ENCODE measurements at regions not wholly inside any gene's neighbourhood (a gene's known extent, or its start where the extent isn't known, plus 50 kb on each side); places are given as distances from the start of the nearest gene placed in this dataset.
A peak's percentile ranks its signal among the peaks of the same experiment; 100 is the strongest.
"Not testable (repeated sequence)": the region's sequence is repeated elsewhere in the genome, so short reads cannot be mapped to it uniquely, and the experiment has no call there.

GRCh38 chr5:87121304-87122150, 146.2 kb upstream of the RASA1 start:
- Histone ChIP-seq H3K27ac (peak overlapping the region; percentile 99), H3K27me3 (no peaks in the 10 kb centered on the region), H3K4me3 (peak overlapping the region; percentile 10; the same call in 1 of the 2 replicates), H3K36me3 (no peaks in the 10 kb centered on the region), H3K9me3 (replicated peaks) (no peaks in the 10 kb centered on the region), H3K4me1 (peaks cover 51% of the 10 kb centered on the region)
- peak; percentile 47 to 78 for DNase-seq

- no peak for DNase-seq
- Histone ChIP-seq H3K27ac (peak overlapping the region; percentile 99), H3K36me3 (no peaks in the 10 kb centered on the region), H3K4me3 (no peak overlapping the region), H3K27me3 (no peaks in the 10 kb centered on the region), H3K9me3 (replicated peaks) (no peaks in the 10 kb centered on the region), H3K4me1 (peaks cover 51% of the 10 kb centered on the region)
These were observed 145.3 kb upstream of the RASA1 start for GRCh38 chr5:87122151-87122977.

DNA sequence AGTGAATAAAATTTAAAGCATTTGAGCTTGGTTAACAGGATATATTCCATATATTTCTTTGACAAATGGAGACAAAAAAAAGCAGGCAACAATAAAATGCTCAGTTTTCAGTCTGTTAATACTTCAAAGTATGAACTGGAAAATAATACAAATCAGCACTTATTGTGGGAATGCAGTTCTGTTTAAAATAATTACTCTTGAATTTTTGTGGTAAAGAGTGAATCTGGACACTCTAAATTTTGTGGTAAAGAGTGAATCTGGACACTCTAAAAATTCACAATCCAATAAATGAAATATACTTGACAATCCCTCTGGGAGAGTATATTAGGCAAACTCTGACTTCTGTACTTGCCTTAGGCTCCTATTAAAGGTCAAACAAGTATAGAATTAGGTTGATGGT, 141.9 kb upstream of the RASA1 start:
- Histone ChIP-seq H3K36me3 (no peaks in the 10 kb centered on the region), H3K27ac (no peak overlapping the region), H3K9me3 (replicated peaks) (no peaks in the 10 kb centered on the region), H3K4me1 (peaks cover 42% of the 10 kb centered on the region), H3K4me3 (no peak overlapping the region), H3K27me3 (no peaks in the 10 kb centered on the region)
- no peak for DNase-seq

GRCh38 chr5:87126869-87127268, 140.8 kb upstream of the RASA1 start:
- no peak for DNase-seq
- Histone ChIP-seq H3K27me3 (no peaks in the 10 kb centered on the region), H3K4me3 (no peak overlapping the region), H3K4me1 (peaks cover 31% of the 10 kb centered on the region), H3K9me3 (replicated peaks) (no peaks in the 10 kb centered on the region), H3K27ac (no peak overlapping the region), H3K36me3 (no peaks in the 10 kb centered on the region)

GRCh38 chr5:87127426-87127825, 140.3 kb upstream of the RASA1 start:
- DNase-seq: no peak
- peaks cover 26% of the 10 kb centered on the region for H3K4me1 ChIP-seq
- no peak overlapping the region for H3K27ac ChIP-seq

GRCh38 chr5:87127956-87128687, 139.6 kb upstream of the RASA1 start:
- H3K4me1 ChIP-seq: peaks cover 19% of the 10 kb centered on the region
- no peak overlapping the region for H3K27ac ChIP-seq
- no peaks in the 10 kb centered on the region for H3K36me3 ChIP-seq
- no peak overlapping the region for H3K4me3 ChIP-seq
- no peaks in the 10 kb centered on the region for H3K9me3 ChIP-seq (replicated peaks)
- DNase-seq: no peak
- H3K27me3 ChIP-seq: no peaks in the 10 kb centered on the region

More at GRCh38 chr5:87127426-87127825, 140.3 kb upstream of the RASA1 start:
- Histone ChIP-seq H3K36me3 (no peaks in the 10 kb centered on the region), H3K27me3 (no peaks in the 10 kb centered on the region), H3K4me3 (no peak overlapping the region), H3K9me3 (replicated peaks) (no peaks in the 10 kb centered on the region)

DNA sequence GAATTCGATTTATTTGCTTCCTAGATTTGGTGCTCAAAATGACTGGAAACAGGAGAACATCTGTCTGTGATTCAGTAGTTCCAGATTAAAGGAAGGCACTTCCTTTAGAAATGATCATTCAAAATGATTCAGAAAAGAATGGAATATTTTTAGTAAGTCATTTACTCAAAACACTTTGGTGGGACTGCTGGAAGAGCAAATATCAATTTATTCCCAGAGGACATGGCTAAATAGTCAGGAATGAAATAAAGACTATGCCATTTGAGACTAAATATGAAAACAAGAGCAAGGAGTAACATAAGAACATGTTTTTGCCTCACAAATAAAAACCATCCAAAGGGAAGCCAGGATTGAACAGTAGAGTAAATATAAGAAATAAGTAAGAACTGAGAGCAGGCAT, 138.6 kb upstream of the RASA1 start:
- DNase-seq: no peak
- Histone ChIP-seq H3K4me3 (no peak overlapping the region), H3K36me3 (no peaks in the 10 kb centered on the region), H3K9me3 (replicated peaks) (no peaks in the 10 kb centered on the region), H3K27ac (no peak overlapping the region), H3K4me1 (peaks cover 11% of the 10 kb centered on the region; the same call in 1 of the 2 replicates), H3K27me3 (no peaks in the 10 kb centered on the region)

DNA sequence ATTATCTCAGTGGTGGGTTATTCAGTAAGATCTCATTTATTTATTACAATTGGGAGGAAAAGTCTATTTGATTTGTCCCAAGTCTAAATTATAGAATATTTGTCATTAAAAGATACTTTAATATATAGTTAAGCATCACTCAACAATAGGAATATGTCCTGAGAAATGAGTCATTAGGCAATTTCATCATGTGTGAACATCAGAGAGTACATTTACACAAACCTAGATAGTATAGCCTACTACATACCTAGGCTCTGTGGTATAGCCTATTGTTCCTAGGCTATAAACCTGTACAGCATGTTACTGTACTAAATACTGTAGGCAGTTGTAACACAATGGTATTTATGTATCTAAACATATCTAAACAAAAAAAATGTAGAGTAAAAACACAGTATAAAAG, 135.0 kb upstream of the RASA1 start:
- H3K27me3 ChIP-seq: no peaks in the 10 kb centered on the region
- no peaks in the 10 kb centered on the region for H3K36me3 ChIP-seq
- H3K9me3 ChIP-seq (replicated peaks): no peaks in the 10 kb centered on the region
- H3K4me3 ChIP-seq: no peak overlapping the region
- H3K4me1 ChIP-seq: 0 out of 2 replicates have a peak, but pooled peaks cover 3% of the 10 kb centered on the region
- H3K27ac ChIP-seq: no peak overlapping the region
- no peak for DNase-seq

GRCh38 chr5:87134513-87134912, 133.2 kb upstream of the RASA1 start:
- not testable (repeated sequence) for H3K4me1 ChIP-seq; H3K27me3 ChIP-seq; H3K4me3 ChIP-seq; H3K9me3 ChIP-seq (replicated peaks); H3K27ac ChIP-seq; DNase-seq; H3K36me3 ChIP-seq

- DNase-seq: no peak
- Histone ChIP-seq H3K27ac (no peak overlapping the region), H3K4me1 (peaks cover 11% of the 10 kb centered on the region; the same call in 1 of the 2 replicates), H3K36me3 (no peaks in the 10 kb centered on the region), H3K9me3 (replicated peaks) (no peaks in the 10 kb centered on the region), H3K4me3 (no peak overlapping the region), H3K27me3 (no peaks in the 10 kb centered on the region)
These were observed 131.6 kb upstream of the RASA1 start for GRCh38 chr5:87136096-87136495.

GRCh38 chr5:87136733-87137132, 130.9 kb upstream of the RASA1 start:
- Histone ChIP-seq H3K27me3 (no peaks in the 10 kb centered on the region), H3K9me3 (replicated peaks) (no peaks in the 10 kb centered on the region), H3K4me1 (peaks cover 17% of the 10 kb centered on the region), H3K27ac (no peak overlapping the region), H3K4me3 (no peak overlapping the region), H3K36me3 (no peaks in the 10 kb centered on the region)
- DNase-seq: no peak

DNA sequence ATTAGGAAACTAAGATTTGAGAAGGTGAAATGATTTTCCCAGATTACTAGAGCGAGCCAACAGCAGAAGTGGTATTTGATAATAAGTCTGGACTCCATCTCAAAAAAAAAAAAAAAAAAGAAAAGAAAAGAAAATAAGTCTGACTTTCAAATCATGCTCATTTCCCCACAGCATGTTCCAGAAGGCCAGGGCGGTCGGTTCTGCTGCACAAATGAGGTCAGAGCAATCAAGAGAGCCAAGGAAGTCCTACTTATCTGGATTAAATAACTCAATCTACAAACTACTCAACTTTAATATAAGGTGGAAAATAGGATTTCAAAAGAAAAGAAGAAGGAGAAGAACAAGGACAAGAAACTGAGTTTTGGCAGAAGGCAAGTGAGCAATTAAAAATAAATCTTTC, 130.4 kb upstream of the RASA1 start:
- H3K36me3 ChIP-seq: no peaks in the 10 kb centered on the region
- H3K4me3 ChIP-seq: no peak overlapping the region
- DNase-seq: no peak
- H3K27ac ChIP-seq: no peak overlapping the region
- H3K4me1 ChIP-seq: peaks cover 18% of the 10 kb centered on the region
- no peaks in the 10 kb centered on the region for H3K9me3 ChIP-seq (replicated peaks)
- no peaks in the 10 kb centered on the region for H3K27me3 ChIP-seq

GRCh38 chr5:87138091-87138805, 129.4 kb upstream of the RASA1 start:
- no peak for DNase-seq
- Histone ChIP-seq H3K4me3 (no peak overlapping the region), H3K27me3 (no peaks in the 10 kb centered on the region), H3K27ac (no peak overlapping the region), H3K36me3 (no peaks in the 10 kb centered on the region), H3K9me3 (replicated peaks) (no peaks in the 10 kb centered on the region), H3K4me1 (peaks cover 18% of the 10 kb centered on the region)

- H3K4me1 ChIP-seq: peaks cover 18% of the 10 kb centered on the region
- no peaks in the 10 kb centered on the region for H3K9me3 ChIP-seq (replicated peaks)
- H3K27ac ChIP-seq: no peak overlapping the region
- H3K4me3 ChIP-seq: no peak overlapping the region
- H3K27me3 ChIP-seq: no peaks in the 10 kb centered on the region
- DNase-seq: no peak
- H3K36me3 ChIP-seq: no peaks in the 10 kb centered on the region
These were observed 127.9 kb upstream of the RASA1 start for GRCh38 chr5:87139795-87140194.

Data from SJCRH30 (cell line).